Pons (tissue), 1 donor: ENCODE measurements at regions not wholly inside any gene's neighbourhood (a gene's known extent, or its start where the extent isn't known, plus 50 kb on each side); places are given as distances from the start of the nearest gene placed in this dataset.
"Not testable (repeated sequence)": the region's sequence is repeated elsewhere in the genome, so short reads cannot be mapped to it uniquely, and the experiment has no call there.

Source experiments
- DNase-seq: peaks from one replicate; pipeline ENCODE4 v3.0.0-alpha.2; 2016; ENCODE audit warnings: low spot score

GRCh38 chr5:157941616-157942015, 82.7 kb upstream of the CLINT1 start:
- DNase-seq: no peak

- not testable (repeated sequence) for DNase-seq
Measured at GRCh38 chr5:157938101-157938500, 79.2 kb upstream of the CLINT1 start.

GRCh38 chr5:157936776-157937501, 78.0 kb upstream of the CLINT1 start:
- not testable (repeated sequence) for DNase-seq

- no peak for DNase-seq
Measured at GRCh38 chr5:157934600-157934999, 75.7 kb upstream of the CLINT1 start.

- DNase-seq: no peak
Measured at GRCh38 chr5:157933005-157933404, 74.1 kb upstream of the CLINT1 start.

- no peak for DNase-seq
Measured at GRCh38 chr5:157930710-157931109, 71.8 kb upstream of the CLINT1 start.

- no peak for DNase-seq
Measured at GRCh38 chr5:157926977-157927376, 68.0 kb upstream of the CLINT1 start.

GRCh38 chr5:157925786-157926671, 67.1 kb upstream of the CLINT1 start:
- DNase-seq: no peak

- no peak for DNase-seq
Measured at GRCh38 chr5:157924931-157925729, 66.2 kb upstream of the CLINT1 start.

GRCh38 chr5:157924490-157924889, 65.5 kb upstream of the CLINT1 start:
- DNase-seq: no peak

GRCh38 chr5:157923765-157924164, 64.8 kb upstream of the CLINT1 start:
- no peak for DNase-seq

GRCh38 chr5:157922026-157922425, 63.1 kb upstream of the CLINT1 start:
- DNase-seq: no peak

- DNase-seq: no peak
Measured at GRCh38 chr5:157920828-157921170, 61.9 kb upstream of the CLINT1 start.

- no peak for DNase-seq
Measured at GRCh38 chr5:157918811-157919742, 60.1 kb upstream of the CLINT1 start.

GRCh38 chr5:157917899-157918809, 59.2 kb upstream of the CLINT1 start:
- no peak for DNase-seq

- DNase-seq: no peak
Measured at GRCh38 chr5:157917491-157917890, 58.5 kb upstream of the CLINT1 start.

- DNase-seq: peak; percentile 89
Measured at GRCh38 chr5:157915638-157916037, 56.7 kb upstream of the CLINT1 start.

GRCh38 chr5:157914151-157914788, 55.3 kb upstream of the CLINT1 start:
- no peak for DNase-seq

GRCh38 chr5:157913575-157913974, 54.6 kb upstream of the CLINT1 start:
- no peak for DNase-seq
